Neuronal stem cell (in vitro differentiated cells): ENCODE measurements at regions not wholly inside any gene's neighbourhood (a gene's known extent, or its start where the extent isn't known, plus 50 kb on each side); places are given as distances from the start of the nearest gene placed in this dataset.

ENCODE experiments used
- DNase-seq: peaks from one replicate; pipeline ENCODE4 v3.0.0-alpha.2; 2013; ENCODE audit warnings: low spot score
- H2AFZ ChIP-seq: one replicate; pipeline ENCODE4 v1.6.1; 2013; ENCODE audit warnings: mild to moderate bottlenecking, low read length, inconsistent platforms
- H2AK5ac ChIP-seq: 2 replicates; pipeline ENCODE4 v1.6.1; 2013; ENCODE audit warnings: low read depth, mild to moderate bottlenecking, inconsistent platforms, low read length, moderate library complexity, mixed read lengths
- H2BK120ac ChIP-seq: 2 replicates; pipeline ENCODE4 v1.6.1; 2013; ENCODE audit warnings: low read depth, mild to moderate bottlenecking, inconsistent platforms, low read length, moderate library complexity, mixed read lengths
- H2BK12ac ChIP-seq: one replicate; pipeline ENCODE4 v1.6.1; 2013; ENCODE audit warnings: low read length, inconsistent platforms
- H2BK15ac ChIP-seq: 2 replicates; pipeline ENCODE4 v1.6.1; 2013; ENCODE audit warnings: mild to moderate bottlenecking, low read length, inconsistent platforms, mixed read lengths
- H2BK5ac ChIP-seq: one replicate; pipeline ENCODE4 v1.6.1; 2013; ENCODE audit warnings: inconsistent platforms, mild to moderate bottlenecking, low read length, moderate library complexity
- H3K14ac ChIP-seq: one replicate; pipeline ENCODE4 v1.6.1; 2013; ENCODE audit warnings: low read length, inconsistent platforms
- H3K18ac ChIP-seq: 2 replicates; pipeline ENCODE4 v1.6.1; 2013; ENCODE audit warnings: low read length, inconsistent platforms
- H3K23ac ChIP-seq: 2 replicates; pipeline ENCODE4 v1.6.1; 2013; ENCODE audit warnings: low read depth, mild to moderate bottlenecking, mixed read lengths, low read length, inconsistent platforms; ENCODE audit not compliant: poor library complexity
- H3K27ac ChIP-seq: replicated peaks from 3 replicates; pipeline ENCODE4 v1.5.1; 2013; ENCODE audit warnings: low read length, inconsistent platforms
- H3K27me3 ChIP-seq, 3 experiments: 2 replicates each; pipeline ENCODE4 v1.6.1; 2013; ENCODE audit warnings: low read length in 3 of 3, mild to moderate bottlenecking in 2 of 3, inconsistent platforms in 1 of 3, low read depth in 1 of 3, mixed read lengths in 1 of 3, moderate library complexity in 1 of 3; ENCODE audit not compliant: control insufficient read depth in 3 of 3, insufficient read depth in 3 of 3
- H3K36me3 ChIP-seq, 2 donors: replicated peaks in 1 of 2; 2 replicates each; pipeline ENCODE4 v1.6.1; 2013; ENCODE audit warnings: low read length in 2 of 2; ENCODE audit not compliant: control insufficient read depth in 2 of 2, insufficient read depth in 2 of 2
- H3K4ac ChIP-seq: 2 replicates; pipeline ENCODE4 v1.6.1; 2013; ENCODE audit warnings: inconsistent platforms, mild to moderate bottlenecking, low read length, moderate library complexity
- H3K4me1 ChIP-seq, 2 donors: 1 replicate in 1 of 2; 2 replicates in 1 of 2; pipeline ENCODE4 v1.6.1; 2013; ENCODE audit warnings: low read length in 2 of 2, low read depth in 1 of 2; ENCODE audit not compliant: control insufficient read depth in 2 of 2, insufficient read depth in 1 of 2
- H3K4me2 ChIP-seq: one replicate; pipeline ENCODE4 v1.6.1; 2013; ENCODE audit warnings: mild to moderate bottlenecking, low read length, inconsistent platforms; ENCODE audit not compliant: insufficient read depth, poor library complexity, severe bottlenecking
- H3K4me3 ChIP-seq, 2 donors: 2 replicates each; pipeline ENCODE4 v1.5.1; 2013; ENCODE audit warnings: low read length in 2 of 2, mild to moderate bottlenecking in 2 of 2, inconsistent platforms in 1 of 2, moderate library complexity in 1 of 2
- H3K79me1 ChIP-seq: one replicate; pipeline ENCODE4 v1.6.1; 2013; ENCODE audit warnings: low read depth, mild to moderate bottlenecking, inconsistent platforms, low read length, moderate library complexity
- H3K9ac ChIP-seq: one replicate; pipeline ENCODE4 v1.6.1; 2013; ENCODE audit warnings: mild to moderate bottlenecking, low read depth, low read length, inconsistent platforms; ENCODE audit not compliant: poor library complexity
- H3K9me3 ChIP-seq, 2 donors: replicated peaks in 1 of 2; 2 replicates each; pipeline versions ENCODE3 to v1.6.1; 2013; ENCODE audit warnings: low read length in 2 of 2, mild to moderate bottlenecking in 2 of 2, inconsistent platforms in 1 of 2, low read depth in 1 of 2, mixed read lengths in 1 of 2, moderate library complexity in 1 of 2; ENCODE audit not compliant: control insufficient read depth in 2 of 2, insufficient read depth in 1 of 2
- H4K8ac ChIP-seq: one replicate; pipeline ENCODE4 v1.6.1; 2013; ENCODE audit warnings: low read depth, mild to moderate bottlenecking, inconsistent platforms, low read length, moderate library complexity
- H4K91ac ChIP-seq: one replicate; pipeline ENCODE4 v1.6.1; 2013; ENCODE audit warnings: low read length, low read depth, mild to moderate bottlenecking, inconsistent platforms; ENCODE audit not compliant: poor library complexity
- WGBS, 2 donors: extraction: QIAGEN DNeasy Blood & Tissue Kit; methylation state at CpG; one replicate each; pipeline ENCODE4 v1.1.7; 2013; ENCODE audit warnings: missing lambda C conversion rate in 2 of 2, mixed read lengths in 1 of 2; ENCODE audit not compliant: insufficient read length in 2 of 2, insufficient replicate concordance in 1 of 2; ENCODE audit errors: extremely low coverage in 2 of 2; 5-methylcytosine and 5-hydroxymethylcytosine counted together

DNA sequence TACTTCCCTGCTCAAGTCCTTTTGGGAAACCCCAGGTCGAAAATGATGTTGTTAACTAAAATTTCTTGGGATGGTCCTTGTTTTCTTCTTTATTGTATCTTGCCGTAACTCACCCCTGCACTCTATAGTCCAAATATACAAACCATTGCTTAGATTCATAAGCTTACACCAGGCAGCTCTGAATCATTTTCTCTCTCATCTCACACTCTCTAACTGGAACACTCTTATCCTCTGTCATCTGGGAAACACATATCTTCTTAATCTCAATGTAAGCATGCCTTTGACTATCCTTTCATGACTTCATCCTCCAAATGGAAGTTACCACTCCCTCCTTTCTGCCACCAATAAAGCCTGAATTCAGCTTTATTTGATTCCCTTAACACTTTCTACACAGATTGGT is 175.8 kb upstream of the ANK3 start:
- Histone ChIP-seq H3K14ac (no peak overlapping the region), H3K9me3 (peaks cover 1 to 32% of the 10 kb centered on the region in 2 donors), H3K4ac (no peak overlapping the region), H3K27ac (no peak overlapping the region), H3K4me1 (no peaks in the 10 kb centered on the region), H3K4me3 (no peak overlapping the region), H2BK5ac (no peak overlapping the region), H2AFZ (no peak overlapping the region), H3K18ac (no peak overlapping the region), H3K9ac (no peak overlapping the region), H4K91ac (no peak overlapping the region), H3K27me3 (peaks cover 0 to 2% (median 0%) of the 10 kb centered on the region in 3 experiments), H4K8ac (no peak overlapping the region), H3K36me3 (no peaks in the 10 kb centered on the region), H3K4me2 (no peak overlapping the region), H2BK120ac (no peak overlapping the region), H3K79me1 (no peaks in the 10 kb centered on the region), H3K23ac (no peak overlapping the region), H2BK12ac (no peak overlapping the region), H2BK15ac (no peak overlapping the region), H2AK5ac (no peak overlapping the region)
- no peak for DNase-seq
- no CpG with 5 or more reads among the region's 2 CpGs for WGBS, 2 donors

GRCh38 chr10:60564475-60564874 is 174.8 kb upstream of the ANK3 start:
- H3K4me3 ChIP-seq, result no peak overlapping the region

DNA sequence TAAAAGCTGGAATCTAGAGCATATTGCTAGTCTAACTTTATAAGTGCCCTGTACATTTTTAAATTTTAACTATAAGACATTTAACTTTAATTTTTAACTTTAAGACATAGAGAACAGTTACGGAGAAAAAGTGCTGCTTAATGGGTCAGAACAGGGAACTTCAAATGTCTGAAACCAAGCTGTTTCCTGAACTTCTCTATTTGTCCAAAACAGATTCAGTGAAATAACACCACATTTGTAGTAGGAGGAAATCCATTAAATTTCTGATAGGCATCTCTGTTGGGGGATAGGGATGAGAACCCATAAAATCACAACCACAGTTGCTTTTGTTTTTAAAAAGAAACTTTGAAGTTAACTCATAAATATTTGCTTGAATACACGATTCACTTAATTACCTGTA is 170.8 kb upstream of the ANK3 start:
- Histone ChIP-seq H2BK15ac (no peak overlapping the region), H3K27me3 (peaks cover 0 to 2% (median 0%) of the 10 kb centered on the region in 3 experiments), H2AK5ac (no peak overlapping the region), H3K18ac (no peak overlapping the region), H3K79me1 (no peaks in the 10 kb centered on the region), H4K8ac (no peak overlapping the region), H3K9me3 (peaks cover 0 to 12% of the 10 kb centered on the region in 2 donors), H3K36me3 (no peaks in the 10 kb centered on the region), H2BK12ac (no peak overlapping the region), H3K23ac (no peak overlapping the region), H2BK120ac (no peak overlapping the region), H2BK5ac (no peak overlapping the region), H3K4me2 (no peak overlapping the region), H3K4ac (no peak overlapping the region), H4K91ac (no peak overlapping the region), H3K4me1 (no peaks in the 10 kb centered on the region), H3K14ac (no peak overlapping the region), H3K9ac (no peak overlapping the region), H3K27ac (no peak overlapping the region), H3K4me3 (no peak overlapping the region), H2AFZ (no peak overlapping the region)
- no peak for DNase-seq
- no CpG with 5 or more reads among the region's 2 CpGs for WGBS, 2 donors

More at GRCh38 chr10:60564475-60564874, 174.8 kb upstream of the ANK3 start:
- Histone ChIP-seq H3K36me3 (no peaks in the 10 kb centered on the region), H3K4ac (no peak overlapping the region), H3K79me1 (no peaks in the 10 kb centered on the region), H3K4me2 (no peak overlapping the region), H3K9me3 (peaks cover 1 to 32% of the 10 kb centered on the region in 2 donors), H2AK5ac (no peak overlapping the region), H3K14ac (no peak overlapping the region), H3K18ac (no peak overlapping the region), H2AFZ (no peak overlapping the region), H3K27me3 (peaks cover 0 to 2% (median 0%) of the 10 kb centered on the region in 3 experiments), H4K8ac (no peak overlapping the region), H2BK120ac (no peak overlapping the region), H4K91ac (no peak overlapping the region), H2BK12ac (no peak overlapping the region), H2BK5ac (no peak overlapping the region), H3K9ac (no peak overlapping the region), H3K23ac (no peak overlapping the region), H3K27ac (no peak overlapping the region), H2BK15ac (no peak overlapping the region), H3K4me1 (no peaks in the 10 kb centered on the region)
- no CpG with 5 or more reads among the region's 3 CpGs for WGBS, 2 donors
- DNase-seq, result no peak

DNA sequence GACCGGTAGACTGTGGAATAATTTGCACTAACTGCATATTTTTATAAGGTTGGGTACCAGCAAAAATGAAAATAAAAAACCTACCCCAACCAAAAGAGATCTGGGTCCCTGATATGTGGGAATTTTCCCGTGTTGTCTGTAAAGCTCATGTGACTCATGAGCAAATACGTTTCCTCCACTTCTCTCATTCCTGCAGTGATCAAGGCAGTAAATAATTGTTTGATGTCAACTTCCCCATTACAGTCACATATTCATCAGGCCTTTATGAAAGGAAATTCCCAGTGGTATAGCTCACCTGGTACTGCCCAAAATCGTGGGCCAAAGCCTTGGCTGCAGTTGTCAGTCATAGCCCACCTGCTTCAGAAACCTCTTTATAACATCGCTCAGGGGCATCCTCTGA is 166.0 kb upstream of the ANK3 start:
- no CpG with 5 or more reads among the region's 5 CpGs for WGBS, 2 donors
- Histone ChIP-seq H3K9ac (no peak overlapping the region), H3K4me1 (no peaks in the 10 kb centered on the region), H3K14ac (no peak overlapping the region), H3K4ac (no peak overlapping the region), H2BK15ac (no peak overlapping the region), H3K79me1 (no peaks in the 10 kb centered on the region), H3K27ac (no peak overlapping the region), H4K8ac (no peak overlapping the region), H2AFZ (no peak overlapping the region), H2BK5ac (no peak overlapping the region), H2AK5ac (no peak overlapping the region), H3K4me3 (no peak overlapping the region), H3K36me3 (no peaks in the 10 kb centered on the region), H3K4me2 (no peak overlapping the region), H2BK120ac (no peak overlapping the region), H4K91ac (no peak overlapping the region), H3K9me3 (peaks cover 0 to 4% of the 10 kb centered on the region in 2 donors), H3K23ac (no peak overlapping the region), H3K27me3 (no peaks in the 10 kb centered on the region), H3K18ac (no peak overlapping the region), H2BK12ac (no peak overlapping the region)
- DNase-seq, result no peak
